LNCAP (cell line): ENCODE measurements at regions not wholly inside any gene's neighbourhood (a gene's known extent, or its start where the extent isn't known, plus 50 kb on each side); places are given as distances from the start of the nearest gene placed in this dataset.

ENCODE experiments used
- CTCF ChIP-seq: fragments of 450-650 bp; IDR thresholded peaks from 2 replicates; pipeline ENCODE4 v1.5.1; 2017; ENCODE audit warnings: mild to moderate bottlenecking

DNA sequence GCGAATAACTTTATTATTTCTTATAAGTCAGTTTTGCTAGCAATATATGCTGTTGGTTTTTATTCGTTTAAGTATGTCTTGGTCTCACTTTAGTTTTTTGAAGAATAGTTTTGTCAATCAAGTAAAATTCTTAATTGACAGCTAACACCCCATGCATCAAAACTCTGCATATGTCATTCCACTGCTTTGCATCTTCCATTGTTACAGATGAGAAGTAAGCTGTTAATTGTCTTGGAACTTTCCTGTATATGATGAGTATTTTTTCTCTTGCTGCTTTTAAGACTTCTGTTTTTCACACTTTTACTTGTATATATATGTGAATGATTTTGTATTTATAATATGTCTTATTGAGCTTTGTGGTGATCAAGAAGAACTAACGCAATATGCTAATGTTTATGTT, 1048.4 kb downstream of the CNTNAP5 start:
- TF ChIP-seq CTCF: no peak

- TF ChIP-seq CTCF: no peak
Observed at GRCh38 chr2:125085904-125086303, 1060.8 kb downstream of the CNTNAP5 start.

GRCh38 chr2:125086313-125087184, 1061.5 kb downstream of the CNTNAP5 start:
- TF ChIP-seq CTCF: no peak

- TF ChIP-seq CTCF: no peak
Observed at GRCh38 chr2:125092276-125093009, 1067.4 kb downstream of the CNTNAP5 start.

GRCh38 chr2:125095826-125096225, 1070.7 kb downstream of the CNTNAP5 start:
- TF ChIP-seq CTCF: no peak

GRCh38 chr2:125106710-125107109, 1081.6 kb downstream of the CNTNAP5 start:
- no peak for TF ChIP-seq CTCF

DNA sequence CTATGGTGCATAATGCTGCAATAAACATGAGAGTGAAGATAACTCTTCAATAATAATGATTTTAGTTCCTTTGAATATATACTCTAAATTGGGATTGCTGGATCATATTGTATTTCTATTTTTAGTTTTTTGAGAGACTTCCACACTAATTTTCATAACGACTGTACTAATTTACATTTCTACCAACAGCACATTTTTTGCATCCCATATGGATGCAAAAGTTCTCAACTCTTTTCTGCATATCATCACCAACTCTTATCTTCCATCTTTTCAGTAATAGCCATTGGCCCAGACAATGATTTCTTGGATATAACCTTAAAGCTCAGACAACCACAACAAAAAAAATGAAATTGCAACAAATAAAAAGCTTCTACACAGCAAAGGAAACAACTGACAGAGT, 1082.4 kb downstream of the CNTNAP5 start:
- no peak for TF ChIP-seq CTCF
